Nephron progenitor cell (in vitro differentiated cells): ENCODE measurements at regions not wholly inside any gene's neighbourhood (a gene's known extent, or its start where the extent isn't known, plus 50 kb on each side); places are given as distances from the start of the nearest gene placed in this dataset.

Experiments
- DNase-seq: peaks from one replicate; pipeline ENCODE4 v3.0.0; 2021
- H3K27ac Mint-ChIP-seq: 2 replicates; pipeline ENCODE4 v1.8.0; 2021; ENCODE audit warnings: mild to moderate bottlenecking, moderate library complexity, mixed read lengths
- H3K27me3 Mint-ChIP-seq: 2 replicates; pipeline ENCODE4 v1.8.0; 2021; ENCODE audit warnings: mild to moderate bottlenecking, low read depth, mixed read lengths; ENCODE audit not compliant: poor library complexity
- H3K36me3 Mint-ChIP-seq: 2 replicates; pipeline ENCODE4 v1.8.0; 2021; ENCODE audit warnings: low read depth, mixed read lengths
- H3K4me1 Mint-ChIP-seq: 2 replicates; pipeline ENCODE4 v1.8.0; 2021; ENCODE audit warnings: mixed read lengths
- H3K4me3 Mint-ChIP-seq: 2 replicates; pipeline ENCODE4 v1.8.0; 2021; ENCODE audit warnings: mild to moderate bottlenecking, moderate library complexity, mixed read lengths
- H3K9me3 Mint-ChIP-seq: 2 replicates; pipeline ENCODE4 v1.8.0; 2021; ENCODE audit warnings: mild to moderate bottlenecking, moderate library complexity, mixed read lengths
- TF ChIP-seq, protein P1 (sequence below): fragments of 200-600 bp; sonication (generic); IDR thresholded peaks from 2 replicates; pipeline ENCODE4 v1.5.0; 2021; ENCODE audit warnings: antibody characterized with exemption

GRCh38 chr11:134480136-134480712, 68.2 kb upstream of the B3GAT1 start:
- H3K4me1 Mint-ChIP-seq: no peaks in the 10 kb centered on the region
- TF ChIP-seq, protein P1, sequence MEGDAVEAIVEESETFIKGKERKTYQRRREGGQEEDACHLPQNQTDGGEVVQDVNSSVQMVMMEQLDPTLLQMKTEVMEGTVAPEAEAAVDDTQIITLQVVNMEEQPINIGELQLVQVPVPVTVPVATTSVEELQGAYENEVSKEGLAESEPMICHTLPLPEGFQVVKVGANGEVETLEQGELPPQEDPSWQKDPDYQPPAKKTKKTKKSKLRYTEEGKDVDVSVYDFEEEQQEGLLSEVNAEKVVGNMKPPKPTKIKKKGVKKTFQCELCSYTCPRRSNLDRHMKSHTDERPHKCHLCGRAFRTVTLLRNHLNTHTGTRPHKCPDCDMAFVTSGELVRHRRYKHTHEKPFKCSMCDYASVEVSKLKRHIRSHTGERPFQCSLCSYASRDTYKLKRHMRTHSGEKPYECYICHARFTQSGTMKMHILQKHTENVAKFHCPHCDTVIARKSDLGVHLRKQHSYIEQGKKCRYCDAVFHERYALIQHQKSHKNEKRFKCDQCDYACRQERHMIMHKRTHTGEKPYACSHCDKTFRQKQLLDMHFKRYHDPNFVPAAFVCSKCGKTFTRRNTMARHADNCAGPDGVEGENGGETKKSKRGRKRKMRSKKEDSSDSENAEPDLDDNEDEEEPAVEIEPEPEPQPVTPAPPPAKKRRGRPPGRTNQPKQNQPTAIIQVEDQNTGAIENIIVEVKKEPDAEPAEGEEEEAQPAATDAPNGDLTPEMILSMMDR: no peak
- no peak overlapping the region for H3K4me3 Mint-ChIP-seq
- no peaks in the 10 kb centered on the region for H3K36me3 Mint-ChIP-seq
- no peak for DNase-seq
- no peak overlapping the region for H3K27ac Mint-ChIP-seq
- H3K9me3 Mint-ChIP-seq: no peaks in the 10 kb centered on the region
- peaks cover 42% of the 10 kb centered on the region for H3K27me3 Mint-ChIP-seq

DNA sequence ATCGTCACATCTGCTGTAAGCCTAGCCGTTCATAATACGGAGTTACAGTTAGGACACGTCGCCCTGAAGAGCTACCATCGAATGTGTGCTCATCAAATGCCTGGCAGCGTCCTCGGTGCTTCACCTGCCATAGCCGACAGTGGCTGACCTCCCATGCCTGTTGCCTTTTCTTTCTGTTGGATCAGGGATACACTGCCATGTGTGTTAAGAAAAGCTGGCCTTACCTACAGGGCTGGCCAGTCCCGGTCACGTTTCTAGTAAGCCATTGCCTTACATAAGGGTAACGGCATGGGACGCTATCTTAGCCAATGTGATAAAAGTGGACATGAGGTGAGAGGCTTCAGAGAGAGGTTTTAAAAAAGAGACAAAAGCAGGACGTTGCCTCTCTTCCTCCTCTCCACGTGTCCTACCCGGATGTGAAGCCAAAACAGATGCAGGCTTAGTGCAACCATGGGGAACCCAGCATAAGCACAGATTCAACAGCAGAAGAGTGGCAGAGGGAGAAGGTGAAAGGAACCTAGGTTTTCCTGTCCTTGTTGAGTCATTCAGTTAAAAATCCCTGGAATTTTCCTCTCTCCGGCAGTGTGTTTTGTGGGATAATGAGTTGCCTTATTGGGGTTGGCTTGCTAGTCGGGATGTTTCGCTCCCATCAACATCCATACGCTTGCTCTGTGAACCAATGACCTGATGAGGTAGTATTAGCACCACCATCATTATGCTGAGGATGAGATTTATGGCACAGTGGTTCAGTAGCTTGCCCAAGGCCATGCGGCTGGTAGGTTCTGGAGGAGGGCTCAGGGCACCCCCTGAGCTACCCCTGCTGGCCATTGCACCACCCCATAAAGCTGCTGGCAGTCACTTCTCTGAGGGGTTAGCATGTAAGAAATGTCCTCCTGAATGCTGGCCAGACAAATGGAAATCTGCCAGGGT, 67.4 kb upstream of the B3GAT1 start:
- TF ChIP-seq, protein P1: no peak
- DNase-seq: no peak
- Mint-ChIP-seq H3K27ac (no peak overlapping the region), H3K4me1 (no peaks in the 10 kb centered on the region), H3K27me3 (peaks cover 41% of the 10 kb centered on the region), H3K4me3 (no peak overlapping the region), H3K9me3 (no peaks in the 10 kb centered on the region), H3K36me3 (no peaks in the 10 kb centered on the region)

- Mint-ChIP-seq H3K4me1 (no peaks in the 10 kb centered on the region), H3K9me3 (no peaks in the 10 kb centered on the region), H3K4me3 (no peak overlapping the region), H3K36me3 (no peaks in the 10 kb centered on the region), H3K27me3 (peaks cover 40% of the 10 kb centered on the region), H3K27ac (no peak overlapping the region)
- no peak for DNase-seq
- TF ChIP-seq, protein P1: no peak
These were observed 66.6 kb upstream of the B3GAT1 start for GRCh38 chr11:134478611-134479010.

DNA sequence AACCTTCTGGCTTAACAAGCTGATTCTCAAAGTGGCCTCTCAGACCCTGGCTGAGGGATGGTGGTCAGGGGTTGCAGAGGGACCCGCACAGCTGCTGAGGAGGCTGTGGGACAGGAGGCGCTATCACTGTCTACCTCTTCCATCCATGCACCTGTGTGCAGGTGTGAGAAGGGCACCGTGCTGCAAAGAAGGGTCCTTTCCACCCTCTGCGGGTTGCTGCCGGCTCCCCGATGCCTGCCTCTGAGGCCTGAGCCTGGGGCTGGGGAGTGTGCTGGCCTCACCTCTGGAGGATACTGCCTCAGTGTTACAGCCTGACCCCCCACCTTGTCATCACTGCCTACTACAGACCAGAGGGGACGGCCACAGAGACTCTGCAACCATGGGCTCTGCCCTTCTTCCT, 66.1 kb upstream of the B3GAT1 start:
- H3K4me1 Mint-ChIP-seq: no peaks in the 10 kb centered on the region
- H3K27ac Mint-ChIP-seq: no peak overlapping the region
- TF ChIP-seq, protein P1: no peak
- DNase-seq: no peak
- H3K36me3 Mint-ChIP-seq: no peaks in the 10 kb centered on the region
- H3K4me3 Mint-ChIP-seq: no peak overlapping the region
- H3K9me3 Mint-ChIP-seq: no peaks in the 10 kb centered on the region
- peaks cover 41% of the 10 kb centered on the region for H3K27me3 Mint-ChIP-seq

DNA sequence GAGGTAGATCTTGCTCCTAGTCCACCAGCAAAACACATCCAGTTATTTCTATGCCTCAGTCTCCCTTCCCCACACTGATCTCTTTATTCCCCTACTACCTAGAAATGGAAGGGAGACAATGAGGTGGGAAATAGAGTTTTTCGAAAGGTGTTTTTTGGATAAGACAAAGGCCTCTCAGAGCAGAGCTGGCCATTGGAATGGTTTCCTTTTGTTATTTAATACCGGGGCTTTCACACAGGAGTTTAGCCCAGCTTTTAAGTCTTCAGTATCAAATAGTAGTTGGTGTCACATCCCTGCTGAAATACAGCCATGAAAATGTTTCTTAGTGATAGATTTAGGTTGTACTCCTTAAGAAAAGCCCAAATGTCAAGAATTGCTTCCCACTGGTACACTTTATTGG, 65.4 kb upstream of the B3GAT1 start:
- Mint-ChIP-seq H3K9me3 (no peaks in the 10 kb centered on the region), H3K27ac (no peak overlapping the region), H3K27me3 (peaks cover 41% of the 10 kb centered on the region), H3K4me3 (no peak overlapping the region), H3K4me1 (no peaks in the 10 kb centered on the region), H3K36me3 (no peaks in the 10 kb centered on the region)
- DNase-seq: no peak
- TF ChIP-seq, protein P1: no peak
